HG03354 (cell line): ENCODE measurements at regions not wholly inside any gene's neighbourhood (a gene's known extent, or its start where the extent isn't known, plus 50 kb on each side); places are given as distances from the start of the nearest gene placed in this dataset.
"Not testable (repeated sequence)": the region's sequence is repeated elsewhere in the genome, so short reads cannot be mapped to it uniquely, and the experiment has no call there.

ENCODE experiments used
- ATAC-seq: cut with Tn5 transposase; IDR thresholded peaks from one replicate; pipeline ENCODE4 v1.9.1; 2021; ENCODE audit warnings: mild to moderate bottlenecking; ENCODE audit not compliant: unreplicated experiment, poor library complexity, severe bottlenecking

GRCh38 chr19:32032561-32032960 is 312.8 kb upstream of the ZNF507 start:
- no peak for ATAC-seq

- ATAC-seq, result no peak
These were observed 309.8 kb upstream of the ZNF507 start for GRCh38 chr19:32035626-32036025.

- ATAC-seq, result no peak
These were observed 307.1 kb upstream of the ZNF507 start for GRCh38 chr19:32038021-32038920.

GRCh38 chr19:32038961-32039360 is 306.4 kb upstream of the ZNF507 start:
- ATAC-seq, result no peak

GRCh38 chr19:32039440-32039839 is 306.0 kb upstream of the ZNF507 start:
- no peak for ATAC-seq

GRCh38 chr19:32040236-32040635 is 305.2 kb upstream of the ZNF507 start:
- no peak for ATAC-seq

- no peak for ATAC-seq
These were observed 303.6 kb upstream of the ZNF507 start for GRCh38 chr19:32041681-32042292.

GRCh38 chr19:32047788-32048187 is 297.6 kb upstream of the ZNF507 start:
- ATAC-seq, result no peak

GRCh38 chr19:32053376-32053775 is 292.0 kb upstream of the ZNF507 start:
- no peak for ATAC-seq

- ATAC-seq, result no peak
These were observed 291.5 kb upstream of the ZNF507 start for GRCh38 chr19:32053861-32054260.

GRCh38 chr19:32058131-32058530 is 287.3 kb upstream of the ZNF507 start:
- ATAC-seq, result no peak

- ATAC-seq, result no peak
These were observed 284.1 kb upstream of the ZNF507 start for GRCh38 chr19:32061315-32061714.

GRCh38 chr19:32063601-32064000 is 281.8 kb upstream of the ZNF507 start:
- no peak for ATAC-seq

- ATAC-seq, result no peak
These were observed 279.4 kb upstream of the ZNF507 start for GRCh38 chr19:32066056-32066455.

- ATAC-seq, result no peak
These were observed 277.7 kb upstream of the ZNF507 start for GRCh38 chr19:32067685-32068084.

- ATAC-seq, result no peak
These were observed 276.6 kb upstream of the ZNF507 start for GRCh38 chr19:32068793-32069192.

GRCh38 chr19:32070101-32070500 is 275.3 kb upstream of the ZNF507 start:
- ATAC-seq, result no peak

- ATAC-seq, result no peak
These were observed 263.4 kb upstream of the ZNF507 start for GRCh38 chr19:32082028-32082427.

- not testable (repeated sequence) for ATAC-seq
These were observed 260.6 kb upstream of the ZNF507 start for GRCh38 chr19:32084756-32085363.

- no peak for ATAC-seq
These were observed 254.2 kb upstream of the ZNF507 start for GRCh38 chr19:32091241-32091640.

- ATAC-seq, result no peak
These were observed 248.4 kb upstream of the ZNF507 start for GRCh38 chr19:32097011-32097410.
